ENCODE measurements at regions not wholly inside any gene's neighbourhood (a gene's known extent, or its start where the extent isn't known, plus 50 kb on each side); places are given as distances from the start of the nearest gene placed in this dataset.

GRCh38 chr15:38898236-38898635, 333.6 kb upstream of the RASGRP1 start:
- H4K5ac ChIP-seq (ENCODE audit: insufficient read length, low read depth, low read length) = no peak overlapping the region
- no peak overlapping the region for H4K91ac ChIP-seq (replicated peaks; ENCODE audit: insufficient read length, low read length)
- H2AFZ ChIP-seq (ENCODE audit: low read length) = no peak overlapping the region
- no peak overlapping the region for H3K14ac ChIP-seq (ENCODE audit: insufficient read length)
- H2BK12ac ChIP-seq (ENCODE audit: low read depth, low read length) = no peak overlapping the region
- no peak overlapping the region for H2BK5ac ChIP-seq (ENCODE audit: low read depth, low read length)
- H3K4ac ChIP-seq (replicated peaks; ENCODE audit: insufficient read length, low read depth, low read length) = no peak overlapping the region
- H4K8ac ChIP-seq (ENCODE audit: extremely low read depth, insufficient read depth, low read length) = no peak overlapping the region
- WGBS, 2 experiments (ENCODE audit: extremely low coverage in 1 of 2, insufficient coverage in 1 of 2, insufficient read length in 1 of 2, insufficient replicate concordance in 2 of 2, low coverage in 1 of 2, low lambda C conversion rate in 2 of 2, missing lambda C conversion rate in 1 of 2) = 83% methylated on average over 1 of the region's 1 CpG; no CpG with 5 or more reads in 1 of the 2 experiments
- H3K9ac ChIP-seq (replicated peaks in 1 of 4; ENCODE audit: extremely low read depth in 1 of 4, low read depth in 3 of 4, low read length in 3 of 4) = no peak overlapping the region
- H2BK15ac ChIP-seq (ENCODE audit: low read length) = no peak overlapping the region
- H3K23me2 ChIP-seq (ENCODE audit: low read depth, low read length) = no peaks in the 10 kb centered on the region
- no peaks in the 10 kb centered on the region for H4K20me1 ChIP-seq (replicated peaks in 1 of 2; ENCODE audit: control insufficient read depth in 1 of 2, insufficient read depth in 2 of 2, low read length in 2 of 2)
- no peak for DNase-seq (ENCODE audit: low read depth in 1 of 2, low spot score in 2 of 2)
- no peak overlapping the region for H3K18ac ChIP-seq (ENCODE audit: extremely low read depth, low read length)
- H2AK5ac ChIP-seq (ENCODE audit: low read depth, low read length) = no peak overlapping the region
- no peaks in the 10 kb centered on the region for H3K79me2 ChIP-seq (ENCODE audit: control insufficient read depth in 1 of 2, insufficient read depth in 2 of 2, low read length in 2 of 2)
- H3K4me2 ChIP-seq (ENCODE audit: insufficient read depth in 1 of 2, low read depth in 2 of 2, low read length in 2 of 2) = no peak overlapping the region
- H3K56ac ChIP-seq (replicated peaks; ENCODE audit: insufficient read length, low read depth, low read length) = no peak overlapping the region
- H3K4me1 ChIP-seq (replicated peaks in 1 of 4; ENCODE audit: control insufficient read depth in 3 of 4, insufficient read depth in 4 of 4, low read length in 3 of 4) = no peaks in the 10 kb centered on the region
- no peak overlapping the region for H2BK120ac ChIP-seq (replicated peaks; ENCODE audit: low read depth, low read length)
- no peaks in the 10 kb centered on the region for H3K27me3 ChIP-seq (replicated peaks in 1 of 4; ENCODE audit: control insufficient read depth in 3 of 4, extremely low read depth in 1 of 4, insufficient read depth in 3 of 4, low read length in 3 of 4)
- no peak for FAIRE-seq
- H3K27ac ChIP-seq (ENCODE audit: low read depth, low read length) = no peak overlapping the region
- no peaks in the 10 kb centered on the region for H3K36me3 ChIP-seq (ENCODE audit: control insufficient read depth in 2 of 4, insufficient read depth in 4 of 4, low read length in 3 of 4)
- ChIA-PET CTCF (ENCODE audit: partially characterized antibody) (interaction anchor here (0.6 to 1.0 kb wide), 2 partner anchors 49 to 199 kb away, joined by 3 to 4 read pairs; no protein-coding TSS in a partner anchor), POLR2A (ENCODE audit: partially characterized antibody) (no interaction called here)
- no peak overlapping the region for H3K23ac ChIP-seq (ENCODE audit: insufficient read length)
- no peak overlapping the region for H3K4me3 ChIP-seq (ENCODE audit: extremely low read depth in 1 of 4, insufficient read depth in 2 of 4, low read depth in 3 of 4, low read length in 4 of 4)
- H3K79me1 ChIP-seq (ENCODE audit: low read depth, low read length) = no peaks in the 10 kb centered on the region
- no peaks in the 10 kb centered on the region for H3K9me3 ChIP-seq (ENCODE audit: insufficient read depth in 2 of 2, low read depth in 1 of 2, low read length in 1 of 2)
- H2BK20ac ChIP-seq (ENCODE audit: low read length) = no peak overlapping the region
- TF ChIP-seq E2F6 (IDR thresholded peaks at IDR 0.05) = no peak
- no peak for TF ChIP-seq CTCF (IDR thresholded peaks at IDR 0.05; ENCODE audit: control extremely low read depth in 1 of 3, insufficient read depth in 1 of 3, low read depth in 1 of 3, low read length in 3 of 3)
